Testis (tissue), 2 donors: ENCODE measurements at regions not wholly inside any gene's neighbourhood (a gene's known extent, or its start where the extent isn't known, plus 50 kb on each side); places are given as distances from the start of the nearest gene placed in this dataset.

Source experiments
- DNase-seq: peaks from one replicate; pipeline ENCODE4 v3.0.0-alpha.2; 2019
- H3K27ac ChIP-seq, 2 donors: fragments of 200-600 bp; sonication (generic); one replicate each; pipeline ENCODE4 v1.5.1; 2019
- H3K27me3 ChIP-seq: fragments of 200-600 bp; sonication (generic); one replicate; pipeline ENCODE4 v1.5.1; 2019
- H3K36me3 ChIP-seq: fragments of 200-600 bp; sonication (generic); one replicate; pipeline ENCODE4 v1.5.1; 2017; ENCODE audit warnings: low read depth; ENCODE audit errors: missing control alignments
- H3K4me1 ChIP-seq: fragments of 200-600 bp; sonication (generic); one replicate; pipeline ENCODE4 v1.5.1; 2019
- H3K4me3 ChIP-seq, 2 donors: fragments of 200-600 bp; sonication (generic); one replicate each; pipeline ENCODE4 v1.5.1; 2017 to 2019
- H3K9me3 ChIP-seq: fragments of 200-600 bp; sonication (generic); one replicate; pipeline ENCODE4 v1.5.1; 2017
- POLR2A ChIP-seq: fragments of 450-650 bp; IDR thresholded peaks from one replicate; pipeline ENCODE4 v1.6.1; 2017; ENCODE audit warnings: antibody characterized with exemption, mild to moderate bottlenecking, moderate library complexity
- WGBS, 2 donors: methylation state at CpG; one replicate each; pipeline ENCODE4 v1.1.5; 2018; 5-methylcytosine and 5-hydroxymethylcytosine counted together
- intact Hi-C: fragments of 100-400 bp; cut with DNase I; formaldehyde crosslinking; loops from one replicate; pipeline ENCODE4 v1.15.1; 2023; ENCODE audit warnings: low total_unique reads
- TF ChIP-seq, protein P1 (sequence below), 3 experiments: fragments of 450-650 bp in 2 of 3; fragments of 200-600 bp in 1 of 3; sonication (generic) in 1 of 3; IDR thresholded peaks; one replicate each; pipeline ENCODE4 v1.5.1; 2016 to 2019; ENCODE audit warnings: antibody characterized with exemption in 3 of 3, mild to moderate bottlenecking in 2 of 3, moderate library complexity in 1 of 3

DNA sequence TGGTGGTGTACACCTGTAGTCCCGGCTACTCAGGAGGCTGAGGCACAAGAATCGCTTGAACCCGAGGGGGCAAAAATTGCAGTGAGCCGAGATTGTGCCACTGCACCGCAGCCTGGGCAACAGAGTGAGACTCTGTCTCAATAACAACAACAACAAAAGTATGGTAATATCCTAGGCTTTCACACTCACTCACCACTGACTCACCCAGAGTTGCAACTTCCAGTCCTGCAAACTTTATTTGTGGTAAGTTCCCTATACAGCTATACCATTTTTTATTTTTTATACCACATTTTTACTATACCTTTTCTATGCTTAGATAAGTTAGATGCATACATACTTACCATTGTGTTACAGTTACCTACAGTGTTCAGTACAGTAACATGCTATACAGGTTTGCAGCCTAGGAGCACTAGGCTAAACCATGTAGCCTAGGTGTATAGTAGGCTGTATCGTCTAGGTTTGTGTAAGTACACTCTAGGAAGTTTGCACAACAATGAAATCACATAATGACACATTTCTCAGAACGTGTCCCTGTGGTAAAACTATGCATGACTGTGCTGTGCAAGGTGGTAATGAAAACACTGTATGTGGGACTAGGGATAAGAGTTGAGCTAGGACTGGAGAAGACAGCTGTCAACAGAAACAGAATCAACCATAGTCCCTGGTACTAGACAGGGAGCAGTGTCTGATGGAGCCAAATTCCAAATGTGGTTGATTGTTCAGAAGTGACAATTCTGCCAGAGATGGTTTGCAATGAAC is 109.5 kb upstream of the RAD23B start:
- 85 to 95% methylated on average over 7 of the region's 7 CpGs for WGBS, 2 donors
- intact Hi-C loops, result no loop called here
- no peaks in the 10 kb centered on the region for H3K9me3 ChIP-seq

DNA sequence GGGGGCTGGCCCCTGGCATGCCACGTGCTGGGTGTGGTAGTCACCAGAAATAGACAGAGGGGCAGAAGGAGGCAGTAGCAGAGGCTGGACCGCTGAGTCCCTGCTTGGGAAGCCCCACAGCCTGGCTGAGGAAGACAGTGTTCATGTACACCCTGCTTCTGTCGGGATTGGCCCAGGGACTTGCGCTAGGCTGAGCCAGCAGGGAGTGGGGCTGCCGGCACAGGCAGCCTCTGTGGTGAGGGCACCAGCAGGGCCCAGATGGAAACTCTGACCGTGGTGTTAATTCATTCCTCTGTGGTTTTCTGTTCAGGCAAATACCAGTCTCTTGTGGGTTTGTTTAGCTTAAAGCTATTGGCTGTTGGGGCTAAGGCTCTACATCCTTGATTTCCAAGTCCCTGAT is 108.6 kb upstream of the RAD23B start:
- no peak for TF ChIP-seq POLR2A
- TF ChIP-seq, protein P1, sequence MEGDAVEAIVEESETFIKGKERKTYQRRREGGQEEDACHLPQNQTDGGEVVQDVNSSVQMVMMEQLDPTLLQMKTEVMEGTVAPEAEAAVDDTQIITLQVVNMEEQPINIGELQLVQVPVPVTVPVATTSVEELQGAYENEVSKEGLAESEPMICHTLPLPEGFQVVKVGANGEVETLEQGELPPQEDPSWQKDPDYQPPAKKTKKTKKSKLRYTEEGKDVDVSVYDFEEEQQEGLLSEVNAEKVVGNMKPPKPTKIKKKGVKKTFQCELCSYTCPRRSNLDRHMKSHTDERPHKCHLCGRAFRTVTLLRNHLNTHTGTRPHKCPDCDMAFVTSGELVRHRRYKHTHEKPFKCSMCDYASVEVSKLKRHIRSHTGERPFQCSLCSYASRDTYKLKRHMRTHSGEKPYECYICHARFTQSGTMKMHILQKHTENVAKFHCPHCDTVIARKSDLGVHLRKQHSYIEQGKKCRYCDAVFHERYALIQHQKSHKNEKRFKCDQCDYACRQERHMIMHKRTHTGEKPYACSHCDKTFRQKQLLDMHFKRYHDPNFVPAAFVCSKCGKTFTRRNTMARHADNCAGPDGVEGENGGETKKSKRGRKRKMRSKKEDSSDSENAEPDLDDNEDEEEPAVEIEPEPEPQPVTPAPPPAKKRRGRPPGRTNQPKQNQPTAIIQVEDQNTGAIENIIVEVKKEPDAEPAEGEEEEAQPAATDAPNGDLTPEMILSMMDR (IDR thresholded peaks at IDR 0.05), result no peak
- no peak for DNase-seq
- intact Hi-C loops, result no loop called here

More for the DNA sequence above, 109.5 kb upstream of the RAD23B start:
- no peak for TF ChIP-seq POLR2A
- TF ChIP-seq, protein P1 (IDR thresholded peaks at IDR 0.05), result no peak
- no peak overlapping the region for H3K4me3 ChIP-seq
- H3K4me1 ChIP-seq, result no peaks in the 10 kb centered on the region
- H3K27me3 ChIP-seq, result no peaks in the 10 kb centered on the region
- no peaks in the 10 kb centered on the region for H3K36me3 ChIP-seq
- no peak for DNase-seq
- no peak overlapping the region for H3K27ac ChIP-seq

DNA sequence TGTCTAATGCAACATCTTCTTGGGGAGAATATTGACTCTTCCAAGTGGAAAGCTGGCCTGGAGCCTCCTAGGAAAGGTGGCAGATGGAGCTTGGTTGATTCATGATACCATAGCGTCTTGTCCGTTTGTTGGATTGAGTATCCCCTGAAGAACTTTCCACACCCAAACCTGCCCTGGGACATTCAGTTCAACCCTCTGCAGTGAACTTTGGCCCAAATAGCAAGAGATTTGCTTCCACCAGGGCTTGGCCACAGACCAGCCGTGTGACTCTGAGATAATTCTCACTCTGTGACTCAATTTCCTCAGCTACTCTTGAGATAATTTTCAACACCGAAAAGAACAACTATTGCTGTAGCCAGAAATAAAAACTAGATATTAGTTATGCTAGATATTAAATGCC is 108.0 kb upstream of the RAD23B start:
- intact Hi-C loops, result no loop called here
- no peaks in the 10 kb centered on the region for H3K9me3 ChIP-seq
- no peak overlapping the region for H3K4me3 ChIP-seq
- DNase-seq, result no peak
- H3K36me3 ChIP-seq, result no peaks in the 10 kb centered on the region
- 78 to 81% methylated on average over 4 of the region's 4 CpGs for WGBS, 2 donors
- no peak for TF ChIP-seq POLR2A
- TF ChIP-seq, protein P1 (IDR thresholded peaks at IDR 0.05), result no peak
- H3K27ac ChIP-seq, result no peak overlapping the region
- H3K4me1 ChIP-seq, result no peaks in the 10 kb centered on the region
- H3K27me3 ChIP-seq, result no peaks in the 10 kb centered on the region

More for the DNA sequence above, 108.6 kb upstream of the RAD23B start:
- Histone ChIP-seq H3K36me3 (no peaks in the 10 kb centered on the region), H3K4me3 (no peak overlapping the region), H3K27ac (no peak overlapping the region), H3K9me3 (no peaks in the 10 kb centered on the region), H3K4me1 (no peaks in the 10 kb centered on the region), H3K27me3 (no peaks in the 10 kb centered on the region)
- 84 to 93% methylated on average over 6 of the region's 6 CpGs for WGBS, 2 donors

DNA sequence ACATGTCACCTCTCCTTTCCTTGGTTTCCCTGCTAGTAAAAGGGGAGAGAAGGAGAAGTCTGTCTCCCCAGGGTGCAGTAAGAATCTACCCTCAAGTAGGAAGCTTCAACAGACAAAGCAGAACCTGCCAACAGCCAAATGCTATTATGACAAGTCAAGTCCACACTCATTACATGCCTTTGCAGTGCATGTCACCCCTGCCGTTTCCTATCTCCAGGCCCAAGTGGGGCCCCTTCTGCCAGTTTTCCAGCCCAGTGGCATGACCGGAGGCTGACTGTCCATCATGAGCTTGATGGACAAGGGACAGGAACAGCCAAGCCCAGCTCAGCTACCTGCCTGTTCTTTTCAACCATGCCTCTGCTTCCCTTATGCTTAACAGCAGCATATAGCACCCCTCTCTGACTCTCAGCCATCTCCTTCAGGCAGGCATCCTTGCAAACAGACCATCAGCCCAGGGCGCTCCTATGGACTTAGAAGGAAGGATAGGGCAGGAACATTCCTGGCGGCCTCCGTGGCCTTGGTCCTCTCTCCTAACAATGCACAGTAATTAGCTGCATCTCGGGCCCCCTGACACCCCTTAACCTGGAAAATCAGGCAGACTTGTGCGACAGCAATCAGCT is 107.2 kb upstream of the RAD23B start:
- intact Hi-C loops, result no loop called here
- Histone ChIP-seq H3K27me3 (no peaks in the 10 kb centered on the region), H3K36me3 (no peaks in the 10 kb centered on the region), H3K4me3 (no peak overlapping the region), H3K27ac (no peak overlapping the region), H3K9me3 (no peaks in the 10 kb centered on the region), H3K4me1 (no peaks in the 10 kb centered on the region)
- DNase-seq, result no peak
- TF ChIP-seq, protein P1 (IDR thresholded peaks at IDR 0.05), result no peak
- no peak for TF ChIP-seq POLR2A
- 88 to 92% methylated on average over 7 of the region's 7 CpGs for WGBS, 2 donors
